Adrenal gland (tissue), 9 donors: ENCODE measurements at regions not wholly inside any gene's neighbourhood (a gene's known extent, or its start where the extent isn't known, plus 50 kb on each side); places are given as distances from the start of the nearest gene placed in this dataset.

Experiments
- DNase-seq, 7 donors: peaks; one replicate each; pipeline ENCODE4 v3.0.0-alpha.2; 2019 to 2020
- H3K27ac ChIP-seq, 5 donors: fragments of 200-600 bp; sonication (generic) in 4 of 5; 1 replicate in 3 of 5; 2 replicates in 2 of 5; pipeline versions ENCODE4 v1.5.1 to v1.8.0; 2016 to 2020; ENCODE audit warnings: mild to moderate bottlenecking in 1 of 5
- H3K27me3 ChIP-seq: fragments of 200-600 bp; 2 replicates; pipeline ENCODE4 v1.8.0; 2021
- H3K36me3 ChIP-seq, 2 donors: fragments of 200-600 bp; replicated peaks in 1 of 2; 1 replicate in 1 of 2; 2 replicates in 1 of 2; pipeline versions ENCODE4 v1.5.1 to v1.8.0; 2018 to 2022
- H3K4me1 ChIP-seq, 2 donors: fragments of 200-600 bp; replicated peaks in 1 of 2; 1 replicate in 1 of 2; 2 replicates in 1 of 2; pipeline versions ENCODE4 v1.5.1 to v1.8.0; 2018 to 2021
- H3K4me3 ChIP-seq, 4 donors: fragments of 200-600 bp; sonication (generic) in 3 of 4; one replicate each; pipeline ENCODE4 v1.5.1; 2016 to 2018
- H3K9me3 ChIP-seq, 3 donors: fragments of 200-600 bp; sonication (generic) in 1 of 3; replicated peaks in 1 of 3; 1 replicate in 2 of 3; 2 replicates in 1 of 3; pipeline versions ENCODE4 v1.5.1 to v1.8.0; 2016 to 2021
- CTCF ChIP-seq, 6 experiments: fragments of 450-650 bp in 4 of 6; fragments of 200-600 bp in 2 of 6; sonication (generic) in 1 of 6; IDR thresholded peaks; 1 replicate in 5 of 6; 2 replicates in 1 of 6; pipeline versions ENCODE4 v1.5.1 to v1.8.0; 2016 to 2021; ENCODE audit warnings: antibody characterized with exemption in 6 of 6, mild to moderate bottlenecking in 2 of 6, moderate library complexity in 1 of 6
- POLR2A ChIP-seq, 2 donors: fragments of 450-650 bp; IDR thresholded peaks; one replicate each; pipeline ENCODE4 v1.6.1; 2017; ENCODE audit warnings: antibody characterized with exemption in 2 of 2, mild to moderate bottlenecking in 2 of 2, moderate library complexity in 1 of 2
- WGBS, 4 donors: extraction: QIAGEN DNeasy Blood & Tissue Kit in 2 of 4; methylation state at CpG; one replicate each; pipeline versions ENCODE4 v1.1.5 to v1.1.7; 2013 to 2017; 5-methylcytosine and 5-hydroxymethylcytosine counted together
- intact Hi-C, 2 donors: fragments of 100-400 bp; cut with DNase I; formaldehyde crosslinking; loops; one replicate each; pipeline versions ENCODE4 v1.14.1 to v1.15.0; 2022 to 2023
- donor health status: healthy with polysubstance abuse.
- donor health status: Bipolar disorder and iron deficiency.
- donor health status: DM: yes; HTN: yes; CAD: no.
- donor health status: DM: no; HTN: no; CAD: no.
- donor health status: DM: no; HTN: no; CAD: no.

GRCh38 chr3:156617145-156617544, 57.2 kb upstream of the TIPARP start:
- Histone ChIP-seq H3K27me3 (no peaks in the 10 kb centered on the region), H3K4me1 (no peaks in the 10 kb centered on the region), H3K4me3 (no peak overlapping the region), H3K9me3 (no peaks in the 10 kb centered on the region), H3K27ac (no peak overlapping the region), H3K36me3 (no peaks in the 10 kb centered on the region)
- DNase-seq = no peak
- TF ChIP-seq CTCF (IDR thresholded peaks at IDR 0.05) = no peak
- no peak for TF ChIP-seq POLR2A (IDR thresholded peaks at IDR 0.05)
- intact Hi-C loops = no loop called here

DNA sequence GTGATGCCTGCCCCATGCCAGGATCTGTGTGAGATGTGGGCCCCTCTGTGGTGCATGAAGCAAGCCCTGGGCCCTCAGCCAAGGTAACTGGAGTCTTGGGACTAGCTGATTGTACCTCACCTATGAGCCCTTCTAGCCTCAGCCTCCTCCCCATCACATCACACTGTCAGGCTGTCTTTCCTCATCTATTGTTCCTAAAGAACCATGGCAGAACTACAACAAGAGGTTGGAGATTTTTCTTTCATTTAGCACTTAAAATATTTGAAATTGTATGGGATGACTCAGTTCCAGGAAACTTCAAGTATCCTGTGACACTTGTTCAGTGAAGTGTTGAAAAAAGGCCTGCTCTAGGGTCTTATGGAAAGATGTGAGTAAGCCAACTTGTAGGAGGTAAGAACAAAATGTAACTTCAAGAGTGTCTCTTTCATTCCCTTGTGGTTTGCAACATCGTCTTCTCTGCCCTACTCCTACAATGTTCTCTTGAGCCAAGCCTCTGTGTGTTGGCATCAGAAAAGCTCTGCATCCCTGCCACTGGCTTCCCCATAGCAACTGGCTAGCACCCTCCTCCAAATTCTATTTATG, 58.7 kb upstream of the TIPARP start:
- no peaks in the 10 kb centered on the region for H3K27me3 ChIP-seq
- no peaks in the 10 kb centered on the region for H3K9me3 ChIP-seq
- TF ChIP-seq CTCF (IDR thresholded peaks at IDR 0.05) (no peak), POLR2A (IDR thresholded peaks at IDR 0.05) (no peak)
- H3K36me3 ChIP-seq = no peaks in the 10 kb centered on the region
- intact Hi-C loops = no loop called here
- no peak for DNase-seq
- 68 to 100% (median 75%) methylated on average over 1 of the region's 1 CpG for WGBS, 4 donors
- no peaks in the 10 kb centered on the region for H3K4me1 ChIP-seq
- no peak overlapping the region for H3K4me3 ChIP-seq
- H3K27ac ChIP-seq = no peak overlapping the region

- Histone ChIP-seq H3K27ac (no peak overlapping the region), H3K9me3 (no peaks in the 10 kb centered on the region), H3K27me3 (no peaks in the 10 kb centered on the region), H3K36me3 (no peaks in the 10 kb centered on the region), H3K4me1 (no peaks in the 10 kb centered on the region), H3K4me3 (no peak overlapping the region)
- 63 to 81% (median 76%) methylated on average over 1 of the region's 1 CpG for WGBS, 4 donors
- TF ChIP-seq CTCF (IDR thresholded peaks at IDR 0.05) (no peak), POLR2A (IDR thresholded peaks at IDR 0.05) (no peak)
- no peak for DNase-seq
- intact Hi-C loops = no loop called here
Measured at GRCh38 chr3:156614642-156615511, 59.5 kb upstream of the TIPARP start.

- TF ChIP-seq POLR2A (IDR thresholded peaks at IDR 0.05) = no peak
- no peak for TF ChIP-seq CTCF (IDR thresholded peaks at IDR 0.05)
- Histone ChIP-seq H3K4me3 (no peak overlapping the region), H3K27ac (no peak overlapping the region), H3K36me3 (no peaks in the 10 kb centered on the region), H3K4me1 (no peaks in the 10 kb centered on the region), H3K9me3 (no peaks in the 10 kb centered on the region), H3K27me3 (no peaks in the 10 kb centered on the region)
- intact Hi-C loops = no loop called here
- no peak for DNase-seq
Measured at GRCh38 chr3:156612903-156613302, 58.0 kb upstream of the SSR3 start.
